Uterus (tissue), 2 donors: ENCODE measurements at regions not wholly inside any gene's neighbourhood (a gene's known extent, or its start where the extent isn't known, plus 50 kb on each side); places are given as distances from the start of the nearest gene placed in this dataset.

ENCODE experiments used
- POLR2A ChIP-seq, 2 donors: fragments of 450-650 bp; IDR thresholded peaks; one replicate each; pipeline ENCODE4 v1.6.1; 2016; ENCODE audit warnings: antibody characterized with exemption in 2 of 2, mild to moderate bottlenecking in 1 of 2, moderate library complexity in 1 of 2
- TF ChIP-seq, protein P1 (sequence below), 4 experiments: fragments of 200-600 bp in 2 of 4; fragments of 450-650 bp in 2 of 4; sonication (generic) in 2 of 4; IDR thresholded peaks; one replicate each; pipeline ENCODE4 v1.5.1; 2016 to 2019; ENCODE audit warnings: antibody characterized with exemption in 4 of 4, mild to moderate bottlenecking in 2 of 4, moderate library complexity in 1 of 4

DNA sequence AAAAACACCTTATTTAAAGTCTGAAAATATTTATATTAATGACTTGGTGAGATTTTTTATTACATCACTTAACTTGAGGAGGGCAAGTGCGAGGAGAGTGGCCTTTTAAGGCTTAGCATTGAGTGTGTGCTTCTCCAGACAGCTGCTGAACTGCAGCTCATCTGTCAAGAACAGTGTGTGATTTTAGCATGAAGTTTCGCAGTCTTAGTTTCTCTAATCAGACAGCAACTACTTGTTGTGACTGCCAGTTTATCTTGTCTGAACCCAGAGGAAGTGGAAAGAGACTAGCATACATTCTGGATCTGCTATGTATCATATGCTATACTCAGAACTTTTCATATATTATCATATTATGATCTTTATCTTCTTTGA lies 291.7 kb upstream of the ROPN1 start:
- TF ChIP-seq, protein P1, sequence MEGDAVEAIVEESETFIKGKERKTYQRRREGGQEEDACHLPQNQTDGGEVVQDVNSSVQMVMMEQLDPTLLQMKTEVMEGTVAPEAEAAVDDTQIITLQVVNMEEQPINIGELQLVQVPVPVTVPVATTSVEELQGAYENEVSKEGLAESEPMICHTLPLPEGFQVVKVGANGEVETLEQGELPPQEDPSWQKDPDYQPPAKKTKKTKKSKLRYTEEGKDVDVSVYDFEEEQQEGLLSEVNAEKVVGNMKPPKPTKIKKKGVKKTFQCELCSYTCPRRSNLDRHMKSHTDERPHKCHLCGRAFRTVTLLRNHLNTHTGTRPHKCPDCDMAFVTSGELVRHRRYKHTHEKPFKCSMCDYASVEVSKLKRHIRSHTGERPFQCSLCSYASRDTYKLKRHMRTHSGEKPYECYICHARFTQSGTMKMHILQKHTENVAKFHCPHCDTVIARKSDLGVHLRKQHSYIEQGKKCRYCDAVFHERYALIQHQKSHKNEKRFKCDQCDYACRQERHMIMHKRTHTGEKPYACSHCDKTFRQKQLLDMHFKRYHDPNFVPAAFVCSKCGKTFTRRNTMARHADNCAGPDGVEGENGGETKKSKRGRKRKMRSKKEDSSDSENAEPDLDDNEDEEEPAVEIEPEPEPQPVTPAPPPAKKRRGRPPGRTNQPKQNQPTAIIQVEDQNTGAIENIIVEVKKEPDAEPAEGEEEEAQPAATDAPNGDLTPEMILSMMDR (IDR thresholded peaks at IDR 0.05), result no peak
- no peak for TF ChIP-seq POLR2A (IDR thresholded peaks at IDR 0.05)
